HEK293 (cell line): ENCODE measurements at regions not wholly inside any gene's neighbourhood (a gene's known extent, or its start where the extent isn't known, plus 50 kb on each side); places are given as distances from the start of the nearest gene placed in this dataset.
A peak's percentile ranks its signal among the peaks of the same experiment; 100 is the strongest.

Experiments
- GLIS1 ChIP-seq: fragments of 450-650 bp; formaldehyde crosslinking; IDR thresholded peaks from 2 replicates; pipeline ENCODE4 v1.5.1; 2016; ENCODE audit warnings: missing biosample characterization, missing genetic modification characterization
- KLF1 ChIP-seq: fragments of 450-650 bp; formaldehyde crosslinking; IDR thresholded peaks from 2 replicates; pipeline ENCODE4 v1.5.1; 2016; ENCODE audit warnings: missing biosample characterization, missing genetic modification characterization
- KLF10 ChIP-seq: fragments of 450-650 bp; IDR thresholded peaks from 2 replicates; pipeline ENCODE4 v1.5.1; 2018; ENCODE audit warnings: missing biosample characterization, mild to moderate bottlenecking, missing genetic modification characterization
- KLF7 ChIP-seq: fragments of 450-650 bp; formaldehyde crosslinking; IDR thresholded peaks from 2 replicates; pipeline ENCODE4 v1.5.1; 2016; ENCODE audit warnings: missing biosample characterization, missing genetic modification characterization, borderline replicate concordance
- MYNN ChIP-seq: fragments of 450-650 bp; formaldehyde crosslinking; IDR thresholded peaks from 2 replicates; pipeline ENCODE4 v1.5.1; 2016; ENCODE audit warnings: missing biosample characterization, missing genetic modification characterization, borderline replicate concordance
- PRDM1 ChIP-seq: fragments of 450-650 bp; formaldehyde crosslinking; IDR thresholded peaks from 2 replicates; pipeline ENCODE4; 2016; ENCODE audit warnings: missing biosample characterization, missing genetic modification characterization
- PRDM6 ChIP-seq: fragments of 450-650 bp; formaldehyde crosslinking; IDR thresholded peaks from 2 replicates; pipeline ENCODE4 v1.5.1; 2017; ENCODE audit warnings: missing biosample characterization, missing genetic modification characterization
- TSHZ1 ChIP-seq: fragments of 450-650 bp; formaldehyde crosslinking; IDR thresholded peaks from 2 replicates; pipeline ENCODE4 v1.5.1; 2016; ENCODE audit warnings: missing biosample characterization, missing genetic modification characterization, borderline replicate concordance
- YY1 ChIP-seq: fragments of 450-650 bp; formaldehyde crosslinking; IDR thresholded peaks from 2 replicates; pipeline ENCODE4 v1.5.1; 2018; ENCODE audit warnings: missing biosample characterization, missing genetic modification characterization
- ZBTB1 ChIP-seq: fragments of 450-650 bp; formaldehyde crosslinking; IDR thresholded peaks from 2 replicates; pipeline ENCODE4 v1.5.1; 2016; ENCODE audit warnings: missing biosample characterization, missing genetic modification characterization
- ZNF174 ChIP-seq: fragments of 450-650 bp; formaldehyde crosslinking; IDR thresholded peaks from 2 replicates; pipeline ENCODE4 v1.5.0; 2017; ENCODE audit warnings: missing biosample characterization, mild to moderate bottlenecking, missing genetic modification characterization
- ZNF175 ChIP-seq: fragments of 450-650 bp; formaldehyde crosslinking; IDR thresholded peaks from 2 replicates; pipeline ENCODE4 v1.5.1; 2016; ENCODE audit warnings: missing biosample characterization, missing genetic modification characterization
- ZNF18 ChIP-seq: fragments of 450-650 bp; formaldehyde crosslinking; IDR thresholded peaks from 2 replicates; pipeline ENCODE4 v1.5.1; 2016; ENCODE audit warnings: missing biosample characterization, missing genetic modification characterization
- ZNF292 ChIP-seq: fragments of 450-650 bp; formaldehyde crosslinking; IDR thresholded peaks from 2 replicates; pipeline ENCODE4 v1.5.1; 2016; ENCODE audit warnings: low read depth, missing biosample characterization, missing genetic modification characterization, borderline replicate concordance
- ZNF302 ChIP-seq: fragments of 450-650 bp; formaldehyde crosslinking; IDR thresholded peaks from 2 replicates; pipeline ENCODE4 v1.5.1; 2016; ENCODE audit warnings: missing biosample characterization, missing genetic modification characterization, low read depth
- ZNF350 ChIP-seq: fragments of 450-650 bp; formaldehyde crosslinking; IDR thresholded peaks from 2 replicates; pipeline ENCODE4 v1.5.0; 2017; ENCODE audit warnings: missing biosample characterization, mild to moderate bottlenecking, missing genetic modification characterization
- ZNF404 ChIP-seq: fragments of 450-650 bp; formaldehyde crosslinking; IDR thresholded peaks from 2 replicates; pipeline ENCODE4 v1.5.1; 2017; ENCODE audit warnings: missing biosample characterization, missing genetic modification characterization
- ZNF416 ChIP-seq: fragments of 450-650 bp; formaldehyde crosslinking; IDR thresholded peaks from 2 replicates; pipeline ENCODE4 v1.5.1; 2016; ENCODE audit warnings: missing biosample characterization, missing genetic modification characterization
- ZNF473 ChIP-seq: fragments of 450-650 bp; formaldehyde crosslinking; IDR thresholded peaks from 2 replicates; pipeline ENCODE4 v1.5.1; 2017; ENCODE audit warnings: missing biosample characterization, missing genetic modification characterization
- ZNF513 ChIP-seq: fragments of 450-650 bp; IDR thresholded peaks from 2 replicates; pipeline ENCODE4 v1.5.1; 2018; ENCODE audit warnings: missing biosample characterization, missing genetic modification characterization
- ZNF530 ChIP-seq: fragments of 450-650 bp; formaldehyde crosslinking; IDR thresholded peaks from 2 replicates; pipeline ENCODE4 v1.5.1; 2016; ENCODE audit warnings: low read depth, missing biosample characterization, missing genetic modification characterization
- ZNF596 ChIP-seq: fragments of 450-650 bp; IDR thresholded peaks from 2 replicates; pipeline ENCODE4 v1.5.0; 2018; ENCODE audit warnings: missing biosample characterization, mild to moderate bottlenecking, missing genetic modification characterization, moderate library complexity
- ZNF600 ChIP-seq: fragments of 450-650 bp; formaldehyde crosslinking; IDR thresholded peaks from 2 replicates; pipeline ENCODE4 v1.5.1; 2016; ENCODE audit warnings: missing biosample characterization, missing genetic modification characterization
- ZNF704 ChIP-seq: fragments of 450-650 bp; formaldehyde crosslinking; IDR thresholded peaks from 2 replicates; pipeline ENCODE4 v1.5.1; 2016; ENCODE audit warnings: missing biosample characterization, missing genetic modification characterization
- ZNF747 ChIP-seq: fragments of 450-650 bp; formaldehyde crosslinking; IDR thresholded peaks from 2 replicates; pipeline ENCODE4 v1.5.1; 2016; ENCODE audit warnings: missing biosample characterization, missing genetic modification characterization
- ZSCAN30 ChIP-seq: fragments of 450-650 bp; IDR thresholded peaks from 2 replicates; pipeline ENCODE4 v1.5.1; 2018; ENCODE audit warnings: missing biosample characterization, mild to moderate bottlenecking, missing genetic modification characterization, moderate library complexity
- ZXDB ChIP-seq: fragments of 450-650 bp; formaldehyde crosslinking; IDR thresholded peaks from 2 replicates; pipeline ENCODE4 v1.5.1; 2016; ENCODE audit warnings: missing biosample characterization, missing genetic modification characterization
- TF ChIP-seq, protein P1 (sequence below): fragments of 450-650 bp; formaldehyde crosslinking; IDR thresholded peaks from 2 replicates; pipeline ENCODE4 v1.5.1; 2017; ENCODE audit warnings: missing biosample characterization, missing genetic modification characterization

GRCh38 chr6:27630727-27631608 lies 158.1 kb upstream of the ZNF184 start (continued):
- TF ChIP-seq ZNF174 (tag by site-specific recombination) (no peak), ZNF530 (tag by site-specific recombination) (no peak), ZNF416 (tag by site-specific recombination) (no peak), ZNF600 (tag by site-specific recombination) (peak; percentile 60; the same call in 1 of the 2 replicates), ZNF302 (tag by site-specific recombination) (no peak), ZBTB1 (tag by site-specific recombination) (no peak), ZNF747 (tag by site-specific recombination) (no peak), ZNF473 (tag by site-specific recombination) (no peak), KLF7 (tag by site-specific recombination) (no peak), YY1 (tag by site-specific recombination) (peak; percentile 60; the same call in 1 of the 2 replicates), ZSCAN30 (tag by site-specific recombination) (peak; percentile 91), PRDM1 (tag by site-specific recombination) (peak; percentile 85), ZNF704 (tag by site-specific recombination) (no peak), KLF10 (tag by site-specific recombination) (peak; percentile 74), TSHZ1 (tag by site-specific recombination) (no peak), ZNF175 (no peak), ZXDB (tag by site-specific recombination) (no peak), ZNF292 (tag by site-specific recombination) (no peak), ZNF350 (no peak), ZNF18 (tag by site-specific recombination) (no peak), GLIS1 (tag by site-specific recombination) (peak; percentile 26; the same call in 1 of the 2 replicates), PRDM6 (tag by site-specific recombination) (peak; percentile 79), ZNF404 (tag by site-specific recombination) (no peak), MYNN (no peak), KLF1 (tag by site-specific recombination) (no peak), ZNF513 (no peak), ZNF596 (no peak)
- TF ChIP-seq, protein P1, sequence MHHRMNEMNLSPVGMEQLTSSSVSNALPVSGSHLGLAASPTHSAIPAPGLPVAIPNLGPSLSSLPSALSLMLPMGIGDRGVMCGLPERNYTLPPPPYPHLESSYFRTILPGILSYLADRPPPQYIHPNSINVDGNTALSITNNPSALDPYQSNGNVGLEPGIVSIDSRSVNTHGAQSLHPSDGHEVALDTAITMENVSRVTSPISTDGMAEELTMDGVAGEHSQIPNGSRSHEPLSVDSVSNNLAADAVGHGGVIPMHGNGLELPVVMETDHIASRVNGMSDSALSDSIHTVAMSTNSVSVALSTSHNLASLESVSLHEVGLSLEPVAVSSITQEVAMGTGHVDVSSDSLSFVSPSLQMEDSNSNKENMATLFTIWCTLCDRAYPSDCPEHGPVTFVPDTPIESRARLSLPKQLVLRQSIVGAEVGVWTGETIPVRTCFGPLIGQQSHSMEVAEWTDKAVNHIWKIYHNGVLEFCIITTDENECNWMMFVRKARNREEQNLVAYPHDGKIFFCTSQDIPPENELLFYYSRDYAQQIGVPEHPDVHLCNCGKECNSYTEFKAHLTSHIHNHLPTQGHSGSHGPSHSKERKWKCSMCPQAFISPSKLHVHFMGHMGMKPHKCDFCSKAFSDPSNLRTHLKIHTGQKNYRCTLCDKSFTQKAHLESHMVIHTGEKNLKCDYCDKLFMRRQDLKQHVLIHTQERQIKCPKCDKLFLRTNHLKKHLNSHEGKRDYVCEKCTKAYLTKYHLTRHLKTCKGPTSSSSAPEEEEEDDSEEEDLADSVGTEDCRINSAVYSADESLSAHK (tag by site-specific recombination) = no peak
